NCI-H345 treated with DMSO at 0.1 percent for 48 hours (cell line): ENCODE measurements at regions not wholly inside any gene's neighbourhood (a gene's known extent, or its start where the extent isn't known, plus 50 kb on each side); places are given as distances from the start of the nearest gene placed in this dataset.

Experiments used
- DNase-seq: peaks from one replicate; lab custom pipeline; 2025; ENCODE audit not compliant: unreplicated experiment; lab: John Stamatoyannopoulos, UW

DNA sequence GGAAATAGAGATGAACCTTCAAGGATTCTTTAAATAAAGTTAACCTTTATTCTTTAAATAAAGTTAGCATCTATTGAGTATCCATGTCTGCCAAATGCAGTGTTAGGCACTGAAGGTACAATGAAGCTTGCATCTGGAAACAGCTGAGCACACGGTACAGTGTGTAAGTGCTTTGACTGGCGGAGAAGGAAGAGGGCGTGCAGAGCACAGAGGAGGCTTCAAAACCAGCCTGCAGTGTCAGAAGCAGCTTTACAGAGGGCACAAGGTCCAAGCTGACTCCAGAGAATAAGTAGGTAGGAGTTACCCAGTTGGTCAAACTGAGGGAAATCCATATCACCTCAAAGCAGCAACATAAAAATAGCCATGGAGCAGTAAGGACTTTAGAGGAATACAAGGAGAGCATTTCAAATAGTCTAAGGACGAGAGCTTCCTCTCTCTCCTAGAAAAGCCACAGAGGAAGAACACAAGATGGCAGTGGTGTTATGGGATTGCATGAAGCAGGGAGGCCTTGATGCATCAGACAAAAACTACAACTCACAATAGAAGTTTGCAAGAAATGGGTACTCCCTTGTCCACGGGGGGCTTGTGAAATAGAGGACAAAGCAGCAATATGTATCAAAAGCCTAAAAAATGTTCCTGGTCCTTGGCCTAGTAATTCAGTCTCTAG, 60.3 kb upstream of the PPP2R3A start:
- DNase-seq, result no peak

DNA sequence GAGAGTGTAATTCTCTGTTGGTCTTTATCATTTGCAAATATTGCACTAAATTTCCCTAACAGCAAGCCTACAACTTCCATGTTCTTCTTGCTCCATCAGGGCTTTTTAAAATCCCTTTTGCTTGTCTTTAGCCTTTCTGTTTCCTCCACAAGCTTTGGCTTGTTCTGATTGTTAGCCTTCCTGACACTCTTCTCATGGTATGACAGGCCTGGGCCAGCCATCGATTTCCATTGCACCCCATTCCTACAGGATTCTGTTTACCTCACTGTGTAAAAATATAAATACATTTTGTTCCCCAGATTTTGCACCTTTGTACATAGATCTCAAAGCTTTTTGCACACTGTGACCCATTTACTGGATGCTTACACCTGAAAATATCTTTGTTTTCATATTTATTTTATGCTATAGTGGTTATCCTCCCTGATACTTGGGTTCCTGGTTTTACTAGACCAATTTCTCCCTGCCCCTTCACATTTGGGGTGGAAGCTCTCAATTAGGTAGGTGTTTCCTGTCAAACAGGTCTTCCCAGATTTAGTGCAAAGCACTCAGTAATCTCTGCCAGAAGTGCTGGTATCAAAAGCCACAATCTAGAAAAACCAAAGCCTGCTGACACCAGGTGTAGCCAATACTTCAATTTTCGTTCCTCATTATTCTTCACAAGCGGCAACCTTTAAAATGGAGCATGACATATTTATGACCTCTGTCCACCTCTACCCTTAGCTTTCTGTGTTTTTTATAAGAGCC, 57.9 kb upstream of the PPP2R3A start:
- DNase-seq, result no peak

DNA sequence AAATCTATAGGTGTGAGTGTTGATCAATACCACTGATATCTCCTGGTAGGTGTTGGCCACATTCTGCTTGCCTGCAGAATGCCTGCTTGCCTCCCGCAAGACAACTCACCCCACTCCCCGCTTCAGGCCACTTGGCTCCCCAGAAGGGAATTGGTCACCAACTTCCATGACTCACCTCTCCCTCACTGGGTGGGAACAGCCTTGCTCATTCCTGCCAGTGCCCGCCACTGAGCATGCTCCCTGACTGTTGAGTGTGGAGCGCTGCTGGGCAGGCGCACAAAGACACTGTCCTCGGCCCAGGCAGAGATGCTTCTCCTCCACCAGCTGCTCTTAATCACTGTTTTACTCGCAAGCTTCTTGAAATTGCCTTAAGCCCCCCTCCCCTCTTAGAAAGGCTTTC, 57.3 kb upstream of the PPP2R3A start:
- DNase-seq, result no peak

DNA sequence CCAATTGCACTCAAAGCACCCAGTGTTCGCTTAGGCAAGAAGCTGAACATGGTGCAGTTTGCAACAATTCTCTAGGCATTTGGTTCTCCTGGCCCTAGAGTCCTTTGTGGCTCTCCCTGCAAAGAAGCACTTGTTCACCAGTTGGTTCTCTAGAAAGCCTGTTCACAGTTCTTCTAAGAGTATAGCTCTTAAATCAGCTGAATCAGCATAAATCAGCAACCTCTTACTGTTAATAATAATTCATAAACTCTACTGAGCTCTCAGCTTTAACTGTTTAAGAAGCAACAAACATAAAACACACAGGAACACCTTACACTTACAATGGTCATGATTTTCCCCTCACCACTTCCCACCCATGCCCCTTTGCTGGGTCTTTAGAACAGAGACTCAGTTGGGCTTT, 56.8 kb upstream of the PPP2R3A start:
- DNase-seq, result no peak

DNA sequence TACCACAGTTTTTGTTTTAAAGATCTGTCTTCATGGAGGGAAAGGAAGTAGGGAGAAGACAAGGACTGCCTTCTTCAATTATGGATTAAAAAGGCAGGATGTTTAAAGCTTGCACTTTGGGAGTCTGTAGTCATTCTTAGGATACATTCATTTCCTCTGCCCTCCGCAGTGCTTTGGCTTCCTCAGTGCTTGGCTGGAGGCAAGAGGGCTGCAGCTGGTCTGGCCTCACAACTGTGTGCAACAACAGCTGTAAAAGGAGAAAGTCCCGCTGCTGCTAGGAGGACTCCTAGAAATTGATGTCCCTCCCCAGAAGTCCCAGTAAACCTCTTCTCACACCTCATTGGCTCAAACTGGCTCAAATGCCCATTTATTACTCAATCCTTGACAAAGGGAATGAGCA, 54.4 kb upstream of the PPP2R3A start:
- no peak for DNase-seq

DNA sequence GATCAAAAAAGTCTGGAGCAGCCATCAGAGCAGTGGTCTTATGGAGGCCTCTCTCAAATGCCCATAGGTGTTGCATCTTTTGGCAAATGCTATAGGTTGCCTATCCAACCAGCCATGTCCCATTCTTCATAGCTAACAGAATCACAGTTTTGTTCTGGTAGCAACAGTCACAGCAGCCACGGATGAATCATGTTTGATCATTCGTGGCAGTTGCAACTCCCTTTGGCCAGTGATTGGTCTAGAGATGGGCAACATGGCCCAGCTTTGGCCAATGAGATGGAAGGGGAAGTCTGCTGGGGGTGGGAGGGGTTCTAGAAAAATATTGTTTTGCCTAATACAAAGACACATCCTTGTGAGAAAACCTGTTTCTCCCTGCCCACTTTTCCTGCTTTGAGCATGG, 50.3 kb upstream of the PPP2R3A start:
- no peak for DNase-seq
